MCF 10A (cell line): ENCODE measurements at regions not wholly inside any gene's neighbourhood (a gene's known extent, or its start where the extent isn't known, plus 50 kb on each side); places are given as distances from the start of the nearest gene placed in this dataset.
"Not testable (repeated sequence)": the region's sequence is repeated elsewhere in the genome, so short reads cannot be mapped to it uniquely, and the experiment has no call there.

Experiments used
- BruUV-seq: library from RNA; stranded (reverse); fragments of 400-500 nt; replicated peaks from 2 replicates; lab custom pipeline; 2021; lab: Mats Ljungman, UMichigan
- CTCF ChIA-PET: fragments of 300-600 bp; sonication (Branson Sonifier 250); formaldehyde crosslinking; extraction: SDS; loops from one replicate; lab custom pipeline; 2021; ENCODE audit warnings: antibody characterized with exemption, inconsistent platforms; lab: Yijun Ruan, JAX
- POLR2A ChIA-PET: fragments of 300-600, 350-650 bp; sonication (Branson Sonifier 250); formaldehyde crosslinking; extraction: SDS; loops from one replicate; lab custom pipeline; 2020; ENCODE audit warnings: antibody characterized with exemption, inconsistent platforms; lab: Yijun Ruan, JAX
- DNase-seq: peaks from one replicate; pipeline ENCODE4 v3.0.0-alpha.2; 2018; ENCODE audit not compliant: unreplicated experiment
- H3K27ac Mint-ChIP-seq: one replicate; pipeline ENCODE4 v1.8.0; 2022; ENCODE audit warnings: mild to moderate bottlenecking, low read depth, mixed read lengths; ENCODE audit not compliant: unreplicated experiment
- H3K27me3 Mint-ChIP-seq: one replicate; pipeline ENCODE4 v1.8.0; 2022; ENCODE audit warnings: mixed read lengths; ENCODE audit not compliant: insufficient read depth, unreplicated experiment
- H3K36me3 Mint-ChIP-seq: one replicate; pipeline ENCODE4 v1.8.0; 2022; ENCODE audit warnings: mild to moderate bottlenecking, moderate library complexity, mixed read lengths; ENCODE audit not compliant: insufficient read depth, unreplicated experiment
- H3K4me1 Mint-ChIP-seq: one replicate; pipeline ENCODE4 v1.8.0; 2022; ENCODE audit warnings: mixed read lengths; ENCODE audit not compliant: insufficient read depth, unreplicated experiment
- H3K4me3 Mint-ChIP-seq: one replicate; pipeline ENCODE4 v1.8.0; 2022; ENCODE audit warnings: mild to moderate bottlenecking, moderate library complexity, mixed read lengths; ENCODE audit not compliant: unreplicated experiment
- H3K9me3 Mint-ChIP-seq: one replicate; pipeline ENCODE4 v1.8.0; 2022; ENCODE audit warnings: mixed read lengths; ENCODE audit not compliant: unreplicated experiment
- CTCF ChIP-seq: fragments of 200-600 bp; IDR thresholded peaks from one replicate; pipeline ENCODE4 v1.8.0; 2022; ENCODE audit warnings: antibody characterized with exemption, mild to moderate bottlenecking; ENCODE audit not compliant: unreplicated experiment
- intact Hi-C: fragments of 100-400 bp; cut with micrococcal nuclease; formaldehyde crosslinking; loops from 2 replicates; pipeline ENCODE4 v1.14.1; 2022

- POLR2A ChIA-PET: no interaction called here
- Mint-ChIP-seq H3K27me3 (peaks cover 15% of the 10 kb centered on the region), H3K36me3 (no peaks in the 10 kb centered on the region), H3K9me3 (peaks cover 58% of the 10 kb centered on the region), H3K4me1 (no peaks in the 10 kb centered on the region), H3K27ac (no peak overlapping the region), H3K4me3 (no peak overlapping the region)
- intact Hi-C loops: no loop called here
- DNase-seq: no peak
- CTCF ChIA-PET: no interaction called here
- BruUV-seq: no TSS peak
- no peak for TF ChIP-seq CTCF
These were observed 163.3 kb downstream of the TMEM121 start for GRCh38 chr14:105689722-105690121.

GRCh38 chr14:105690671-105691070 lies 164.3 kb downstream of the TMEM121 start:
- no peak overlapping the region for H3K27ac Mint-ChIP-seq
- DNase-seq: no peak
- peaks cover 24% of the 10 kb centered on the region for H3K27me3 Mint-ChIP-seq
- H3K9me3 Mint-ChIP-seq: peaks cover 61% of the 10 kb centered on the region
- BruUV-seq: no TSS peak
- H3K36me3 Mint-ChIP-seq: no peaks in the 10 kb centered on the region
- CTCF ChIA-PET: no interaction called here
- intact Hi-C loops: no loop called here
- no peak overlapping the region for H3K4me3 Mint-ChIP-seq
- POLR2A ChIA-PET: no interaction called here
- H3K4me1 Mint-ChIP-seq: peaks cover 5% of the 10 kb centered on the region
- no peak for TF ChIP-seq CTCF

GRCh38 chr14:105691321-105692109 lies 165.1 kb downstream of the TMEM121 start:
- Mint-ChIP-seq H3K27me3 (peaks cover 26% of the 10 kb centered on the region), H3K9me3 (peaks cover 61% of the 10 kb centered on the region)
- DNase-seq, BruUV-seq, H3K27ac Mint-ChIP-seq, intact Hi-C loops, H3K36me3 Mint-ChIP-seq, H3K4me1 Mint-ChIP-seq, POLR2A ChIA-PET, H3K4me3 Mint-ChIP-seq: not testable (repeated sequence)
- CTCF ChIA-PET: interaction anchor here (0.7 kb wide), 1 partner anchor 1000 kb away, joined by 4 read pairs; no protein-coding TSS in a partner anchor

- H3K27ac Mint-ChIP-seq, intact Hi-C loops, BruUV-seq, H3K4me3 Mint-ChIP-seq, CTCF ChIA-PET, H3K4me1 Mint-ChIP-seq, H3K36me3 Mint-ChIP-seq, POLR2A ChIA-PET, DNase-seq: not testable (repeated sequence)
- peaks cover 57% of the 10 kb centered on the region for H3K9me3 Mint-ChIP-seq
- H3K27me3 Mint-ChIP-seq: peaks cover 26% of the 10 kb centered on the region
These were observed 165.8 kb downstream of the TMEM121 start for GRCh38 chr14:105692110-105692685.

GRCh38 chr14:105694961-105695360 lies 168.6 kb downstream of the TMEM121 start:
- peaks cover 5% of the 10 kb centered on the region for H3K4me1 Mint-ChIP-seq
- ChIA-PET POLR2A (no interaction called here), CTCF (no interaction called here)
- peaks cover 45% of the 10 kb centered on the region for H3K9me3 Mint-ChIP-seq
- DNase-seq: no peak
- TF ChIP-seq CTCF: no peak
- H3K27me3 Mint-ChIP-seq: peaks cover 26% of the 10 kb centered on the region
- intact Hi-C loops: no loop called here
- BruUV-seq: no TSS peak
- no peak overlapping the region for H3K4me3 Mint-ChIP-seq
- no peaks in the 10 kb centered on the region for H3K36me3 Mint-ChIP-seq
- peak overlapping the region; percentile 2 for H3K27ac Mint-ChIP-seq

- CTCF ChIA-PET, H3K36me3 Mint-ChIP-seq, H3K4me3 Mint-ChIP-seq, intact Hi-C loops, POLR2A ChIA-PET, H3K27ac Mint-ChIP-seq, BruUV-seq, DNase-seq: not testable (repeated sequence)
- Mint-ChIP-seq H3K4me1 (peaks cover 13% of the 10 kb centered on the region), H3K27me3 (peaks cover 26% of the 10 kb centered on the region), H3K9me3 (peaks cover 40% of the 10 kb centered on the region)
These were observed 170.0 kb downstream of the TMEM121 start for GRCh38 chr14:105696388-105696787.

- H3K4me3 Mint-ChIP-seq, POLR2A ChIA-PET: not testable (repeated sequence)
These were observed 171.0 kb downstream of the TMEM121 start for GRCh38 chr14:105697414-105697813.

More at GRCh38 chr14:105697414-105697813, 171.0 kb downstream of the TMEM121 start:
- H3K27me3 Mint-ChIP-seq: peaks cover 26% of the 10 kb centered on the region
- H3K27ac Mint-ChIP-seq, intact Hi-C loops, DNase-seq, H3K36me3 Mint-ChIP-seq, BruUV-seq, CTCF ChIA-PET: not testable (repeated sequence)
- peaks cover 13% of the 10 kb centered on the region for H3K4me1 Mint-ChIP-seq
- peaks cover 40% of the 10 kb centered on the region for H3K9me3 Mint-ChIP-seq
